SK-N-SH (cell line): ENCODE measurements at regions not wholly inside any gene's neighbourhood (a gene's known extent, or its start where the extent isn't known, plus 50 kb on each side); places are given as distances from the start of the nearest gene placed in this dataset.

Source experiments
- CTCF ChIA-PET: fragments of 300-600, 350-600 bp; formaldehyde crosslinking; extraction: SDS; loops from one replicate; lab custom pipeline; 2021; lab: Yijun Ruan, JAX
- POLR2A ChIA-PET: fragments of 350-600 bp; sonication (Branson Sonifier 250); formaldehyde crosslinking; extraction: SDS; loops from one replicate; lab custom pipeline; 2020; ENCODE audit warnings: antibody characterized with exemption, inconsistent platforms; lab: Yijun Ruan, JAX
- DNase-seq: peaks from one replicate; pipeline ENCODE4 v3.0.0; 2012
- H2AFZ ChIP-seq: fragments of 200-600 bp; sonication (generic); 2 replicates; pipeline ENCODE4 v1.8.1; 2016; ENCODE audit warnings: antibody characterized with exemption, mild to moderate bottlenecking, low read depth
- H3F3A ChIP-seq: fragments of 200-600 bp; sonication (generic); replicated peaks from 2 replicates; pipeline ENCODE3; 2016; ENCODE audit warnings: antibody characterized with exemption, mild to moderate bottlenecking; ENCODE audit not compliant: insufficient read depth
- H3K27ac ChIP-seq, 2 experiments: fragments of 200-500 bp in 1 of 2; fragments of 200-600 bp in 1 of 2; sonication (Bioruptor generic) in 1 of 2; sonication (generic), shearing (Covaris generic) in 1 of 2; 2 replicates each; pipeline versions ENCODE4 v1.5.1 to v1.6.1; 2014 to 2016; ENCODE audit warnings: low read depth in 2 of 2, inconsistent platforms in 1 of 2, low read length in 1 of 2, mild to moderate bottlenecking in 1 of 2, mixed read lengths in 1 of 2
- H3K27me3 ChIP-seq: fragments of 200-600 bp; sonication (generic), shearing (Covaris generic); 2 replicates; pipeline ENCODE4 v1.6.1; 2016; ENCODE audit warnings: mixed run types; ENCODE audit not compliant: insufficient read depth
- H3K36me3 ChIP-seq, 2 experiments: fragments of 200-500 bp in 1 of 2; fragments of 200-600 bp in 1 of 2; sonication (Bioruptor generic) in 1 of 2; sonication (generic) in 1 of 2; replicated peaks in 1 of 2; 2 replicates each; pipeline versions ENCODE3 to v1.5.1; 2014 to 2016; ENCODE audit warnings: low read length in 1 of 2, mild to moderate bottlenecking in 1 of 2; ENCODE audit not compliant: insufficient read depth in 2 of 2, control insufficient read depth in 1 of 2
- H3K4me1 ChIP-seq, 2 experiments: fragments of 200-500 bp in 1 of 2; fragments of 200-600 bp in 1 of 2; sonication (Bioruptor generic) in 1 of 2; sonication (generic), shearing (Covaris generic) in 1 of 2; 2 replicates each; pipeline versions ENCODE4 v1.5.1 to v1.6.1; 2014 to 2016; ENCODE audit warnings: low read depth in 1 of 2, low read length in 1 of 2, mixed run types in 1 of 2; ENCODE audit not compliant: insufficient read depth in 2 of 2, control insufficient read depth in 1 of 2
- H3K4me2 ChIP-seq: fragments of 200-600 bp; sonication (generic), shearing (Covaris generic); 2 replicates; pipeline ENCODE4 v1.6.1; 2017; ENCODE audit warnings: mixed run types
- H3K4me3 ChIP-seq, 2 experiments: fragments of 200-500 bp in 1 of 2; fragments of 200-600 bp in 1 of 2; sonication (Bioruptor generic) in 1 of 2; sonication (generic), shearing (Covaris generic) in 1 of 2; 2 replicates each; pipeline versions ENCODE4 v1.5.1 to v1.8.1; 2014 to 2016; ENCODE audit warnings: low read depth in 2 of 2, inconsistent platforms in 1 of 2, low read length in 1 of 2, mild to moderate bottlenecking in 1 of 2, mixed read lengths in 1 of 2, moderate library complexity in 1 of 2
- H3K79me2 ChIP-seq: fragments of 200-600 bp; sonication (generic); 2 replicates; pipeline ENCODE4 v1.8.1; 2017; ENCODE audit warnings: mild to moderate bottlenecking; ENCODE audit not compliant: insufficient read depth
- H3K9ac ChIP-seq: fragments of 200-600 bp; sonication (generic); 2 replicates; pipeline ENCODE4 v1.6.1; 2017; ENCODE audit warnings: mixed run types
- H3K9me2 ChIP-seq: fragments of 200-600 bp; sonication (generic); 2 replicates; pipeline ENCODE4 v1.6.1; 2017; ENCODE audit warnings: mixed run types
- H3K9me3 ChIP-seq: fragments of 200-600 bp; sonication (generic); 2 replicates; pipeline ENCODE4 v1.6.1; 2017; ENCODE audit warnings: mixed run types, mild to moderate bottlenecking, moderate library complexity
- H4K20me1 ChIP-seq: fragments of 200-600 bp; sonication (generic); 2 replicates; pipeline ENCODE4 v1.6.1; 2017; ENCODE audit warnings: mild to moderate bottlenecking, mixed run types; ENCODE audit not compliant: insufficient read depth
- EP300 ChIP-seq, 2 experiments: IDR thresholded peaks; 2 replicates each; pipeline versions ENCODE4 v1.4.0 to v1.6.1; 2012; ENCODE audit warnings: borderline replicate concordance in 1 of 2, low read depth in 1 of 2, low read length in 1 of 2
- FOSL2 ChIP-seq: IDR thresholded peaks from 2 replicates; pipeline ENCODE4 v1.4.0; 2012; ENCODE audit warnings: low read depth, mild to moderate bottlenecking, moderate library complexity, borderline replicate concordance
- FOXM1 ChIP-seq: IDR thresholded peaks from 2 replicates; pipeline ENCODE4 v1.4.0; 2012; ENCODE audit warnings: low read depth, mild to moderate bottlenecking
- JUND ChIP-seq: IDR thresholded peaks from 2 replicates; pipeline ENCODE4 v1.4.0; 2012
- MAX ChIP-seq: IDR thresholded peaks from 2 replicates; pipeline ENCODE4 v1.4.0; 2012; ENCODE audit warnings: low read depth
- MEF2A ChIP-seq: IDR thresholded peaks from 2 replicates; pipeline ENCODE4 v1.4.0; 2012; ENCODE audit warnings: low read depth, borderline replicate concordance
- MXI1 ChIP-seq: IDR thresholded peaks from 2 replicates; pipeline ENCODE4 v1.6.1; 2012; ENCODE audit warnings: mild to moderate bottlenecking, low read depth, low read length, improper control_type of control experiment
- POLR2AphosphoS5 ChIP-seq: IDR thresholded peaks from 2 replicates; pipeline ENCODE4 v1.6.1; 2012; ENCODE audit warnings: low read depth, low read length
- RCOR1 ChIP-seq: fragments of 150-350 bp; IDR thresholded peaks from 2 replicates; pipeline ENCODE4 v1.6.1; 2017; ENCODE audit warnings: antibody characterized with exemption, low read length
- REST ChIP-seq: IDR thresholded peaks from 2 replicates; pipeline ENCODE4 v1.6.1; 2012; ENCODE audit warnings: mild to moderate bottlenecking, low read depth, low read length, moderate library complexity
- RXRA ChIP-seq: IDR thresholded peaks from 2 replicates; pipeline ENCODE4 v1.4.0; 2012; ENCODE audit warnings: low read depth, mild to moderate bottlenecking, borderline replicate concordance
- SMC3 ChIP-seq: IDR thresholded peaks from 2 replicates; pipeline ENCODE4 v1.6.1; 2012; ENCODE audit warnings: low read depth, low read length, improper control_type of control experiment
- TAF1 ChIP-seq: IDR thresholded peaks from 2 replicates; pipeline ENCODE4 v1.6.1; 2012; ENCODE audit warnings: low read depth, mild to moderate bottlenecking, low read length, moderate library complexity, borderline replicate concordance
- TCF12 ChIP-seq: IDR thresholded peaks from 2 replicates; pipeline ENCODE4 v1.4.0; 2012
- WGBS: methylation state at CpG from one replicate; pipeline ENCODE4 v1.1.6; 2017; ENCODE audit warnings: low lambda C conversion rate; 5-methylcytosine and 5-hydroxymethylcytosine counted together
- TF ChIP-seq, protein P1 (sequence below): fragments of 150-350 bp; IDR thresholded peaks from 2 replicates; pipeline ENCODE4 v1.6.1; 2016; ENCODE audit warnings: mild to moderate bottlenecking, low read depth, low read length

DNA sequence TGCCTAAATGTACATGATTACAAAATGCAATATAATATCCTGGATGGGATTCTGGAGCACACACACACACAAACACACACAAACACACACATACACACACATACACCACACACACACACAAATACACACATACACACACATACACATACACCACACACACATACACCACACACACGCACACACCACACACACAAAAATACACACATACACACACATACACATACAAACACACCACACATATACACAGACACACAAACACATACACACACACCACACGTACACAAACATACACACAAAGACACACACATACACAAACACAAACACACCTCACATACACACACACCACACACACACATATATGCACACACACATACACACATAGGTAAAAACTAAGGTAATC is 134.6 kb upstream of the SYNDIG1 start:
- TF ChIP-seq EP300 (IDR thresholded peaks at IDR 0.05; ENCODE audit: borderline replicate concordance in 1 of 2, low read depth in 1 of 2, low read length in 1 of 2) (no peak), MEF2A (no peak), SMC3 (no peak), REST (no peak), JUND (no peak), RCOR1 (no peak), MXI1 (no peak), RXRA (no peak), TAF1 (no peak), FOSL2 (no peak), TCF12 (no peak)
- TF ChIP-seq, protein P1, sequence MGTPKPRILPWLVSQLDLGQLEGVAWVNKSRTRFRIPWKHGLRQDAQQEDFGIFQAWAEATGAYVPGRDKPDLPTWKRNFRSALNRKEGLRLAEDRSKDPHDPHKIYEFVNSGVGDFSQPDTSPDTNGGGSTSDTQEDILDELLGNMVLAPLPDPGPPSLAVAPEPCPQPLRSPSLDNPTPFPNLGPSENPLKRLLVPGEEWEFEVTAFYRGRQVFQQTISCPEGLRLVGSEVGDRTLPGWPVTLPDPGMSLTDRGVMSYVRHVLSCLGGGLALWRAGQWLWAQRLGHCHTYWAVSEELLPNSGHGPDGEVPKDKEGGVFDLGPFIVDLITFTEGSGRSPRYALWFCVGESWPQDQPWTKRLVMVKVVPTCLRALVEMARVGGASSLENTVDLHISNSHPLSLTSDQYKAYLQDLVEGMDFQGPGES: no peak
- CTCF ChIA-PET: no interaction called here
- POLR2A ChIA-PET: no interaction called here
- Histone ChIP-seq H3K27ac (no peak overlapping the region), H3K36me3 (no peaks in the 10 kb centered on the region), H3K4me3 (no peak overlapping the region), H3K79me2 (no peaks in the 10 kb centered on the region), H3K9ac (no peak overlapping the region), H4K20me1 (no peaks in the 10 kb centered on the region), H3F3A (no peaks in the 10 kb centered on the region), H2AFZ (no peak overlapping the region), H3K4me1 (no peaks in the 10 kb centered on the region), H3K4me2 (no peak overlapping the region), H3K9me2 (no peaks in the 10 kb centered on the region), H3K9me3 (no peaks in the 10 kb centered on the region), H3K27me3 (no peaks in the 10 kb centered on the region)
- 44% methylated on average over 2 of the region's 2 CpGs for WGBS
- DNase-seq: no peak

GRCh38 chr20:24332956-24333355 is 136.5 kb upstream of the SYNDIG1 start:
- no peak for TF ChIP-seq FOXM1
- no peak for TF ChIP-seq POLR2AphosphoS5
- no peak for TF ChIP-seq REST
- TF ChIP-seq MEF2A: no peak
- no peak for TF ChIP-seq MAX
- TF ChIP-seq, all 33 proteins: peak for 0
- Histone ChIP-seq H3K36me3 (no peaks in the 10 kb centered on the region), H3K4me1 (no peaks in the 10 kb centered on the region), H2AFZ (no peak overlapping the region), H3K9me3 (no peaks in the 10 kb centered on the region), H3K9ac (no peak overlapping the region), H3K79me2 (no peaks in the 10 kb centered on the region), H3K27ac (no peak overlapping the region), H4K20me1 (no peaks in the 10 kb centered on the region), H3K4me3 (no peak overlapping the region), H3K9me2 (no peaks in the 10 kb centered on the region), H3K27me3 (no peaks in the 10 kb centered on the region), H3K4me2 (no peak overlapping the region), H3F3A (no peaks in the 10 kb centered on the region)
- POLR2A ChIA-PET: no interaction called here
- CTCF ChIA-PET: no interaction called here
- no peak for DNase-seq
